ENCODE measurements at regions not wholly inside any gene's neighbourhood (a gene's known extent, or its start where the extent isn't known, plus 50 kb on each side); places are given as distances from the start of the nearest gene placed in this dataset.

GRCh38 chr9:78109075-78109474 lies 77.5 kb upstream of the GNAQ start:
- no peak for TF ChIP-seq POLR2A (IDR thresholded peaks at IDR 0.05; ENCODE audit: low read depth, low read length)
- TF ChIP-seq RCOR1 (IDR thresholded peaks at IDR 0.05; ENCODE audit: insufficient replicate concordance, low read length): no peak
- no peak for TF ChIP-seq NFE2L2 (IDR thresholded peaks at IDR 0.05; ENCODE audit: low read depth, low read length)
- TF ChIP-seq USF2 (IDR thresholded peaks at IDR 0.05; ENCODE audit: low read depth, low read length): no peak
- TF ChIP-seq SMC3 (IDR thresholded peaks at IDR 0.05; ENCODE audit: low read depth, low read length): no peak
- TF ChIP-seq CTCF (conservative IDR thresholded peaks at IDR 0.05; ENCODE audit: low read depth, low read length): no peak
- TF ChIP-seq MXI1 (IDR thresholded peaks at IDR 0.05; ENCODE audit: borderline replicate concordance, low read depth, low read length): no peak
- TF ChIP-seq ELK1 (IDR thresholded peaks at IDR 0.05; ENCODE audit: borderline replicate concordance, low read depth, low read length): no peak
- no peak for TF ChIP-seq CEBPB (IDR thresholded peaks at IDR 0.05; ENCODE audit: low read depth, low read length)
- TF ChIP-seq BHLHE40 (IDR thresholded peaks at IDR 0.05; ENCODE audit: low read depth, low read length): no peak

All from IMR-90 (cell line).